ENCODE measurements at regions not wholly inside any gene's neighbourhood (a gene's known extent, or its start where the extent isn't known, plus 50 kb on each side); places are given as distances from the start of the nearest gene placed in this dataset.

GRCh38 chr13:40309881-40310280 is 356.6 kb downstream of the FOXO1 start:
- no peaks in the 10 kb centered on the region for H3K36me3 ChIP-seq
- no peak overlapping the region for H3K4me3 ChIP-seq (ENCODE audit: low read depth in 1 of 2, low read length in 1 of 2)
- H3K27ac ChIP-seq: no peak overlapping the region
- TF ChIP-seq, protein P1, sequence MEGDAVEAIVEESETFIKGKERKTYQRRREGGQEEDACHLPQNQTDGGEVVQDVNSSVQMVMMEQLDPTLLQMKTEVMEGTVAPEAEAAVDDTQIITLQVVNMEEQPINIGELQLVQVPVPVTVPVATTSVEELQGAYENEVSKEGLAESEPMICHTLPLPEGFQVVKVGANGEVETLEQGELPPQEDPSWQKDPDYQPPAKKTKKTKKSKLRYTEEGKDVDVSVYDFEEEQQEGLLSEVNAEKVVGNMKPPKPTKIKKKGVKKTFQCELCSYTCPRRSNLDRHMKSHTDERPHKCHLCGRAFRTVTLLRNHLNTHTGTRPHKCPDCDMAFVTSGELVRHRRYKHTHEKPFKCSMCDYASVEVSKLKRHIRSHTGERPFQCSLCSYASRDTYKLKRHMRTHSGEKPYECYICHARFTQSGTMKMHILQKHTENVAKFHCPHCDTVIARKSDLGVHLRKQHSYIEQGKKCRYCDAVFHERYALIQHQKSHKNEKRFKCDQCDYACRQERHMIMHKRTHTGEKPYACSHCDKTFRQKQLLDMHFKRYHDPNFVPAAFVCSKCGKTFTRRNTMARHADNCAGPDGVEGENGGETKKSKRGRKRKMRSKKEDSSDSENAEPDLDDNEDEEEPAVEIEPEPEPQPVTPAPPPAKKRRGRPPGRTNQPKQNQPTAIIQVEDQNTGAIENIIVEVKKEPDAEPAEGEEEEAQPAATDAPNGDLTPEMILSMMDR (IDR thresholded peaks at IDR 0.05): no peak
- H3K27me3 ChIP-seq: no peaks in the 10 kb centered on the region
- no peaks in the 10 kb centered on the region for H3K4me1 ChIP-seq (ENCODE audit: control insufficient read depth in 1 of 2, insufficient read depth in 1 of 2, low read depth in 1 of 2, low read length in 1 of 2)
- H3K9me3 ChIP-seq: no peaks in the 10 kb centered on the region

GRCh38 chr13:40311356-40312101 is 354.9 kb downstream of the FOXO1 start:
- no peaks in the 10 kb centered on the region for H3K36me3 ChIP-seq
- H3K27me3 ChIP-seq: no peaks in the 10 kb centered on the region
- H3K4me3 ChIP-seq (ENCODE audit: low read depth in 1 of 2, low read length in 1 of 2): no peak overlapping the region
- H3K27ac ChIP-seq: no peak overlapping the region
- TF ChIP-seq, protein P1 (IDR thresholded peaks at IDR 0.05): no peak
- H3K9me3 ChIP-seq: no peaks in the 10 kb centered on the region
- no peaks in the 10 kb centered on the region for H3K4me1 ChIP-seq (ENCODE audit: control insufficient read depth in 1 of 2, insufficient read depth in 1 of 2, low read depth in 1 of 2, low read length in 1 of 2)

- TF ChIP-seq, protein P1 (IDR thresholded peaks at IDR 0.05): no peak
- Histone ChIP-seq H3K9me3 (no peaks in the 10 kb centered on the region), H3K36me3 (no peaks in the 10 kb centered on the region), H3K27me3 (no peaks in the 10 kb centered on the region), H3K4me1 (ENCODE audit: control insufficient read depth in 1 of 2, insufficient read depth in 1 of 2, low read depth in 1 of 2, low read length in 1 of 2) (no peaks in the 10 kb centered on the region), H3K27ac (no peak overlapping the region), H3K4me3 (ENCODE audit: low read depth in 1 of 2, low read length in 1 of 2) (no peak overlapping the region)
Observed at GRCh38 chr13:40313269-40314200, 352.9 kb downstream of the FOXO1 start.

- no peaks in the 10 kb centered on the region for H3K4me1 ChIP-seq (ENCODE audit: control insufficient read depth in 1 of 2, insufficient read depth in 1 of 2, low read depth in 1 of 2, low read length in 1 of 2)
- H3K9me3 ChIP-seq: no peaks in the 10 kb centered on the region
- TF ChIP-seq, protein P1 (IDR thresholded peaks at IDR 0.05): no peak
- no peak overlapping the region for H3K27ac ChIP-seq
- H3K36me3 ChIP-seq: no peaks in the 10 kb centered on the region
- H3K27me3 ChIP-seq: no peaks in the 10 kb centered on the region
- H3K4me3 ChIP-seq (ENCODE audit: low read depth in 1 of 2, low read length in 1 of 2): no peak overlapping the region
Observed at GRCh38 chr13:40315416-40316064, 350.9 kb downstream of the FOXO1 start.

- TF ChIP-seq, protein P1 (IDR thresholded peaks at IDR 0.05): no peak
- no peak overlapping the region for H3K27ac ChIP-seq
- no peaks in the 10 kb centered on the region for H3K9me3 ChIP-seq
Observed at GRCh38 chr13:40316301-40316700, 350.1 kb downstream of the FOXO1 start.

More at GRCh38 chr13:40316301-40316700, 350.1 kb downstream of the FOXO1 start:
- Histone ChIP-seq H3K4me1 (ENCODE audit: control insufficient read depth in 1 of 2, insufficient read depth in 1 of 2, low read depth in 1 of 2, low read length in 1 of 2) (no peaks in the 10 kb centered on the region), H3K36me3 (no peaks in the 10 kb centered on the region), H3K27me3 (no peaks in the 10 kb centered on the region), H3K4me3 (ENCODE audit: low read depth in 1 of 2, low read length in 1 of 2) (no peak overlapping the region)
